Skin epidermis (tissue), 12 donors: ENCODE measurements at regions not wholly inside any gene's neighbourhood (a gene's known extent, or its start where the extent isn't known, plus 50 kb on each side); places are given as distances from the start of the nearest gene placed in this dataset.

ENCODE experiments used
- H3K27ac ChIP-seq, 21 experiments: fragments of 200-600 bp; sonication (generic) in 11 of 21; one replicate each; pipeline ENCODE4 v1.5.0; 2020; ENCODE audit warnings: mild to moderate bottlenecking in 3 of 21, inconsistent platforms in 2 of 21, moderate library complexity in 2 of 21
- H3K4me3 ChIP-seq, 7 experiments: fragments of 200-600 bp; sonication (generic) in 2 of 7; one replicate each; pipeline ENCODE4 v1.5.0; 2020; ENCODE audit warnings: inconsistent platforms in 2 of 7, mild to moderate bottlenecking in 2 of 7, moderate library complexity in 1 of 7

DNA sequence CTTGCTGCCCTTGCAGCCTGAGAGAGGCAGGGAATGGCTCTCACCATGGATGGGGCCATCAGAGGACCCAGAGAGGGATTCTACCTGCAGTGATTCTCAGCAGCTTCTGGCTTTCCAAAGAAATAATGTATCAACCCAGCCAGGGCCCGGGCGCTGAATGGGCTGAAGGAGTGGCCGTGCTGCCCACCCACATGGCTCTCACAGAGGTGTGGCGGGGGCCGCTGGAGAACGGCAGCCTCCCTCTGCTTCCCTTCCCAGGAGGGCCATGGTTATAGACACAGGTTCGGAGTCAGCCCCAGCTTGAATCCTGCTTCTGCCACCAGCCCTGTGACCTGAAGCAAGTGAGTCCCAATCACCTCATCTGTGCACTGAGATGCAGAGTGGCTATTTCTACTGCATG lies 82.7 kb downstream of the THAP12 start:
- no peak overlapping the region for H3K4me3 ChIP-seq
- no peak overlapping the region for H3K27ac ChIP-seq

- Histone ChIP-seq H3K4me3 (no peak overlapping the region), H3K27ac (peak overlapping the region in 1 of 21 experiments; percentile 18)
These were observed 84.0 kb downstream of the THAP12 start for GRCh38 chr11:76296731-76297542.

GRCh38 chr11:76293189-76293631 lies 86.9 kb upstream of the WNT11 start:
- Histone ChIP-seq H3K27ac (no peak overlapping the region), H3K4me3 (no peak overlapping the region)

- peak overlapping the region in 1 of 21 experiments; percentile 33 for H3K27ac ChIP-seq
- H3K4me3 ChIP-seq: no peak overlapping the region
These were observed 86.4 kb upstream of the WNT11 start for GRCh38 chr11:76292583-76293188.

DNA sequence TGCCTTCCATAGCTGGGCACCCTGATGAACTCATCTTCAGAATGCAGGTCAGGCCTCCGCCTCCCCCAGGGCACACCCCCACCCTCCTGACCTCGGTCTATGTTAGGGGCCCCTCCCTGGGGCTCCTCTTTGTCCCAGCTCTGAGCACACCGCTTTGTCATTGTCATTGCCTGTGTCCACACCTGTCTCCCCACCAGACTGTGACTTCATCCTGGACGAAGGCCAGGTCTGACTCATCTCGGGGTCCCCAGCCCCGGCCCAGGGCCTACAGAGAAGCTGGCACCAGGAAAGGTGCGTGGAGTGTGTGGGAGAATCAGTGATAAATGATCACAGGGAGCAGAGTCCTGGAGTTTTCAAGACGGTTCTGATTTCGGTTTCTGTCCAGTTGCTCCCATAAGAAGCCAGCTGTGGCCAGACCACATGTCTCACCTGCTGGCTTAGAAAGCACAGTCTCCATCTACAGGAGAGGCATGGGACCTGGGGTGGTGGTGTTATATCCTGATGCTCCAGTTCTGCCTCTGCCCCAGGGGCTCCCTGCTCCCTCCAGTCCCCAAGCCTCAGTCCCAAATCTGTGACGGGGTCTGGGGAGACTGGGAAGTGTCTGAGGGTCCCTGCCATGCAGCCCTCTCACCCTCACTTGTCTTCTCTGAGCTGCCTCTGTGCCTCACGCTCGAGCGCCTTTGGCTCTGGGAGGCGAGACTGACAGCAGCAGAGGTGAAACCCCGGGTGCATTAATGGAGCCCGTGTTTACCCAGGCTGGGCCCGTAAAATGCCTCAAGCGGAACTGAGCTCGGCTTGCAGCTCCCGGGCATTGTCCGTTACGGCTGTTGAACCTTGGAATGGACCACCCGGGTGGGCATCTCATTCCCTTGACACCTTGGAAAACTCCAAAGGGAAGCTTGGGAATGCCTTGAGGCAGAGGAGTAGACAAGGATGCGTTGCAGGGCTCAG lies 85.5 kb upstream of the WNT11 start:
- no peak overlapping the region for H3K4me3 ChIP-seq

DNA sequence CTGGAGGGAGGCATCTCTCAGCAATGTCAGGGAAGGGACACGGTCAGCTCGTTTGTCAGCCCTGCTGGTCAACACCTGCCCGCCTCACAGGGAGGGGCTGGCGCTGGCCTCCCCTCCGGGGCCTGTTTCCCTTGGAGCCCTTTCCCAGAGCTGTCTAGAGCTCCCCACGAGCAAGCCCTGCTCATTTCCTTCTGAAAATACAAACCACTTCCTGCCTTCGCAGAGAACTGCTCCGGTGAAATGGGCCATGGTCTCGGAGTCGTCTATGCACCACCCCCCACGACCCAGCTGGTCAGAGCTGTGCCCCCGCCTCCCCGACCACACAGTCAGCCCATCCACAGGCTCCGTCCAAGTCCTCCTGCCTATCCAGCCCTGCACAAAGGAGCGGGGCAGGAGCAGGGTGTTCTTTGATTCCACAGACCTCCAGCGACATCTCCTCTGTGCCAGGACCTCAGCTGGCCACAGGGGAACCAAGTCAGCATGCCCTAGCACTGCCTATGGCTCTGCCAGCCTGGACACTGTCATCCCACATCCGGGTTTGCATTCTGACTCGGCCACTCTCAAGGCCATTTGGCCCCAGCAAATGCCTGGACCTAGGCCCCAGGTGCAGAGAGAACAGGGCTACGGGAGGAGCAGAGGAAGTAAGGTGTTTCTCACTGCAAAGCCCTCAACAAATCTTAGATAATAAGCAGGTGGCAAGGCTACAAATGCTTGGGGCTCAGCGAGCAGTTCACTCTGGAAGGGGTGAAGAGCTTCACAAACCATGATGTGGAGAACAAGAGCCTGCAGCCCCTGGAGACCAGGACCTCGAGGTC lies 82.1 kb upstream of the WNT11 start:
- Histone ChIP-seq H3K4me3 (no peak overlapping the region), H3K27ac (peak overlapping the region in 4 of 21 experiments; percentile 7 to 69 (median 27))

More for the DNA sequence above, 85.5 kb upstream of the WNT11 start:
- peak overlapping the region in 1 of 21 experiments; percentile 33 for H3K27ac ChIP-seq

GRCh38 chr11:76287227-76287626 lies 80.9 kb upstream of the WNT11 start:
- Histone ChIP-seq H3K4me3 (no peak overlapping the region), H3K27ac (no peak overlapping the region)

DNA sequence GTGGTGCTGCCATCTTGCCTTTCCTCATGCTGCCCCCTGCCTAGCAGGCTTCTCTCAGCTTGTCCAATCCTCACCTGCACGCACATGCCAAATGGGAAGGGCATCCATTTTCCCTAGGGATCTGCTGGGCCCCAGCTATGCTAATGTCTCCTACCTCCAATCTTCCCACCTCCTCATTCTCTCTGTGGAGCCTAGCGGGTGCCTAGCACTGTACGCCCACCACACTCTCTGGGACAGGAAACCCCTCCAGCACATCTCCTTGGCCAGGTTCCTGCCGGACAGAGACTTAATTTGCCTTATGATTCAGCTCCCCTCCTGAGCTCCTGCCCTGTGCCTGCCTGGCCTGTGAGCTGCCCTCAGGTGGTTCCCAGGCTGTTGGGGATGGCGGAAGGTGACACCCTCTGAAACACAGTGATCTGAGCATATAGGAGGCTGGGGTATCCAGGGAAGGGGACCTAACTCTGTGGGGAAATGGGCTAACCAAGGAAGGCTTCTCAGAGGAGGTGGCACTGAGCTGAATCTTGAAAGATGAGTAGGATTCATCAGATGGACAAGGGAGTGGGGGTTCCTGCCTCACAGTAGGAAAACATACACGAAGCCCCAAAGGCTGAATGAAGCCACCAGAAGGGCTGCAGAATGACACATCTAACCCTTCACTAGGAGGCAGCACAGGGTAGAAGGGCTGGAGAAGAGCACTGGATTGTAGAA lies 79.2 kb upstream of the WNT11 start:
- Histone ChIP-seq H3K4me3 (no peak overlapping the region), H3K27ac (no peak overlapping the region)

DNA sequence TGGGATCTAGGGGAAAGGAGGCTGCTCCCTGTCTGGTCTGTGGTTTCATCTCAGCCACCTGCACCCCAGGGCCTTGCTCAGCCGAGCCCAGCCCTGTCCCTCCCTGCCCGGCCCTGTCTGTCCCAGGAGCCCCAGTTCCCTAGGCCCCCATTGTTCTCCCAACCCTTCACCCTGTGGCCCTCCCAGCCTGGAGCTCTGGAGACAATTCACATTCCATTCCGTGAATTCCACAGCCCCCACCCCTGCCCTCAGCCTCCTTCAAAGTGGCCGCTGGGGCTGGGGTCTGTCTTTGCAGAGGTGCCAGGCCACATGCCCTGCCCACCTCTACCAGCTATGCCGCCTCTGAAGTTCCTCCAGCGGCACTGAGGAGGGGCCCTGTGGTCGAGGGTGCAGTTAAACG lies 77.9 kb upstream of the WNT11 start:
- peak overlapping the region in 1 of 21 experiments; percentile 57 for H3K27ac ChIP-seq

DNA sequence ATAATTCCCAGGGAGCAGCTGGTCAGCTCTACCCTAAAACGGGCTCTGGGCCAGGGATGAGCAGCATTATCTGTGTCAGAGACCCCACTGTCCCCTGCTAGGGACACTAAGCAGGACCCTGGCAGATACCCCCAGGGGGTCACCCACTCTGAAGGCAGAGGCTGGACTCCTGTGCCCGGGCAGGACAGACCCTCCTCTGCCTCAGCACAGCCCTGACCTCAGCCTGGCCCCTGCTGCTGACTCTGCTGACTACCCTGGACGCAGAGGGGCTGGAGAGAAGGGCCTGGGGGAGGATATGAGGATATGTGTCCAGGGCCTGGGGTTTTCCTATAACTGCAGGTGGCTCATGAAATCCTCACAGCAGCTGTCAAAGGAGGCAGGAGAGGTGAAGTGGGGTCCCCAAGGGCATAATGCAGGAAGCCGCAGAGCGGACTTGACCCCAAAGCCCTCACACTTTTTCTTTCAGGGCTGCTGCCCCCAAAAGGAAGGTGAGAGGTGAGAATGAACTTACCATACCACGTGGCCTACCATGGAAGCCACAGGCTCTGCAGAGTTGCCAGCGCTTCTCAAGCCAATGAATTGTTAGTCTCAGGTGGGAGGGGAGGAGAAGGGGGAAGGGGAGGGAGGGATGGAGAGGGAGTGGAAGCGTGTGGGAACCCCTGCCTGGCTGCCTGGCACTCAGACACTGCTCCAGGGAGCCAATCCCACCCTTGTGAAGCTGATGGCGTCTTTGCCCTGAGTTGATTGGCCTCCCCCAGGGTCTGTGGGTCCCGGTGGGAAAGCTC lies 76.7 kb upstream of the WNT11 start:
- H3K4me3 ChIP-seq: no peak overlapping the region
- H3K27ac ChIP-seq: peak overlapping the region in 1 of 21 experiments; percentile 41

More for the DNA sequence above, 77.9 kb upstream of the WNT11 start:
- H3K4me3 ChIP-seq: no peak overlapping the region

DNA sequence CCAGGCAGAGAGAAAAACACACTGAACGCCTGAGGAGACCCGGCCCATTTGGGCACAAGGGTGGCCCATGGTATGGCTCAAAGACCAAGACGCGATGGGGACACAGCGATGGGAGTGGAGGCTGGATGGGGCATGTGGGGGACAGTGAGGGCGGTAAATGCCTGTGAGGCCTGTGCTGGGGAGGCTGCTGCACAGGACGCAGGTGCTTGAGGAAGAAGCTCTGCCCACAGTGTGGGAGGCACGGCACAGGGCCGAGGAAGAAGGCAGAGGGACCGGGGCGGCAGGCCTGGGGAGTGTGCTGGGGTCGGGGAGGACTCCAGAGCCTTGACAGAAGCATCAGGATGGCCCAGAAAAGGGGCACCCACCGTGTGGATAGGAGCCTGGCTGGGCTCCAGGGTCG lies 75.9 kb upstream of the WNT11 start:
- no peak overlapping the region for H3K4me3 ChIP-seq
- no peak overlapping the region for H3K27ac ChIP-seq

DNA sequence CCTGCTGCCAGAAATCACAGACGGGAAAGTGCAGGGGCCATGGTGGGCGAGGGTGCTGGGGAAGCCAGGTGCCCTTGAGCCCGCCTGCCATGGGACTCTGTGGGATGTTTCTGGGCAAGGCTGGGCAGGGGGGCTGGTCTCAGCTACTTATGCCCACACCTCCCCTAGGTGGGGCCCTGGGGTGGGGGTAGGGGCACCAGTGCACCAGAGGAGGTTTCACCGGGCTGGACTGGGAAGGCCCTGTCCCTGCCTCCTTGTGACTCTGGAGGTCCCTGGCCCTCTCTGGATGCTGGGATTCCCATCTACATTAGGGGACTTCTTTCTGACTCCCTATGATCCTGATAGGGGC lies 75.2 kb upstream of the WNT11 start:
- H3K27ac ChIP-seq: no peak overlapping the region
- no peak overlapping the region for H3K4me3 ChIP-seq

GRCh38 chr11:76280882-76281557 lies 74.7 kb upstream of the WNT11 start:
- Histone ChIP-seq H3K4me3 (no peak overlapping the region), H3K27ac (no peak overlapping the region)

GRCh38 chr11:76280151-76280881 lies 74.0 kb upstream of the WNT11 start:
- Histone ChIP-seq H3K4me3 (no peak overlapping the region), H3K27ac (no peak overlapping the region)

- H3K4me3 ChIP-seq: no peak overlapping the region
- no peak overlapping the region for H3K27ac ChIP-seq
These were observed 73.3 kb upstream of the WNT11 start for GRCh38 chr11:76279646-76280045.

GRCh38 chr11:76279038-76279437 lies 72.7 kb upstream of the WNT11 start:
- no peak overlapping the region for H3K4me3 ChIP-seq
- no peak overlapping the region for H3K27ac ChIP-seq

DNA sequence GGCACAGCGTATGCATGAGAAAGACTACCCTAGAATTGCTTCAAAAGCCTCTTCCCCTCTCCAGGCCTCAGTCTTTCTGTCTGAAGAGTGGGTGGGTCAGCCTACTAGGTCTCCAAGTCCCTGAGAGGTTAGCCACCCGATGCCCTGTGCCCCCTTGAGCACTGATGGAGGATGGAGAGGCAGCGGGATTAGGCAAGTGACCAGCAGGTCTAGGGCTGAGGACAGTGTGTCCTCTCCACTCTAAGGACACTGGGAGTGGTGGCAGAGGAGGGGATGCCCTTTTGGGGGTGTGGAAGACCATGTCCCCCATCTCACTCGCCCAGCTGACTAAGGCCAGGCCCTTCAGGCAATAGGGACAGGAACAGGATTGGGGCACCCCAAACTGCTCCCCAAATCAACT lies 72.2 kb upstream of the WNT11 start:
- Histone ChIP-seq H3K4me3 (no peak overlapping the region), H3K27ac (no peak overlapping the region)
